OCI-LY1 (cell line): ENCODE measurements at regions not wholly inside any gene's neighbourhood (a gene's known extent, or its start where the extent isn't known, plus 50 kb on each side); places are given as distances from the start of the nearest gene placed in this dataset.

ENCODE experiments used
- H2AFZ ChIP-seq: fragments of 200-600 bp; sonication (generic), shearing (Covaris generic); 2 replicates; pipeline ENCODE4 v1.6.0; 2014; ENCODE audit warnings: antibody characterized with exemption, mild to moderate bottlenecking, low read length
- H3F3A ChIP-seq: fragments of 200-600 bp; sonication (generic), shearing (Covaris generic); 2 replicates; pipeline ENCODE4 v1.6.0; 2014; ENCODE audit warnings: mild to moderate bottlenecking, antibody characterized with exemption, low read length, moderate library complexity; ENCODE audit not compliant: insufficient read depth
- H3K27ac ChIP-seq: fragments of 200-600 bp; sonication (generic); 2 replicates; pipeline ENCODE4 v1.5.1; 2014; ENCODE audit warnings: low read length, mixed run types, mild to moderate bottlenecking, low read depth; ENCODE audit not compliant: poor library complexity, severe bottlenecking
- H3K27me3 ChIP-seq: fragments of 200-600 bp; sonication (generic); 2 replicates; pipeline ENCODE4 v1.6.0; 2014; ENCODE audit warnings: antibody characterized with exemption, mild to moderate bottlenecking, low read length, moderate library complexity; ENCODE audit not compliant: insufficient read depth
- H3K36me3 ChIP-seq: fragments of 200-600 bp; sonication (generic); 2 replicates; pipeline ENCODE4 v1.6.1; 2014; ENCODE audit warnings: mild to moderate bottlenecking, antibody characterized with exemption, low read length, moderate library complexity, mixed read lengths; ENCODE audit not compliant: insufficient read depth
- H3K4me1 ChIP-seq: fragments of 200-600 bp; sonication (generic); 2 replicates; pipeline ENCODE4 v1.5.1; 2014; ENCODE audit warnings: mild to moderate bottlenecking, low read length, moderate library complexity; ENCODE audit not compliant: insufficient read depth, severe bottlenecking
- H3K4me2 ChIP-seq: fragments of 200-600 bp; sonication (generic), shearing (Covaris generic); 2 replicates; pipeline ENCODE4 v1.6.1; 2014; ENCODE audit warnings: low read length
- H3K4me3 ChIP-seq: fragments of 200-600 bp; sonication (generic); 2 replicates; pipeline ENCODE4 v1.5.1; 2014; ENCODE audit warnings: low read length, low read depth, mild to moderate bottlenecking, mixed read lengths; ENCODE audit not compliant: poor library complexity, severe bottlenecking
- H3K79me2 ChIP-seq: fragments of 200-600 bp; shearing (Covaris generic); 2 replicates; pipeline ENCODE4 v1.6.1; 2016; ENCODE audit warnings: mixed run types, low read length, mixed read lengths; ENCODE audit not compliant: insufficient read depth
- H3K9ac ChIP-seq: fragments of 200-600 bp; sonication (generic), shearing (Covaris generic); 2 replicates; pipeline ENCODE4 v1.6.1; 2014; ENCODE audit warnings: mild to moderate bottlenecking, low read length, mixed read lengths
- H3K9me2 ChIP-seq: fragments of 200-600 bp; sonication (generic), shearing (Covaris generic); 2 replicates; pipeline ENCODE4 v1.6.1; 2014; ENCODE audit warnings: low read depth, mild to moderate bottlenecking, low read length, mixed read lengths
- H3K9me3 ChIP-seq: fragments of 200-600 bp; shearing (Covaris generic); 2 replicates; pipeline ENCODE4 v1.6.1; 2014; ENCODE audit warnings: low read length, mixed read lengths
- H4K20me1 ChIP-seq: fragments of 200-600 bp; sonication (generic), shearing (Covaris generic); 2 replicates; pipeline ENCODE4 v1.6.0; 2016; ENCODE audit warnings: mild to moderate bottlenecking, low read length; ENCODE audit not compliant: insufficient read depth
- CTCF ChIP-seq: fragments of 200-600 bp; sonication (generic), shearing (Covaris generic); IDR thresholded peaks from 2 replicates; pipeline ENCODE4 v1.5.1; 2017; ENCODE audit warnings: mild to moderate bottlenecking, antibody characterized with exemption, low read length, moderate library complexity, mixed read lengths
- EZH2 ChIP-seq: fragments of 200-600 bp; sonication (generic), shearing (Covaris generic); IDR thresholded peaks from 2 replicates; pipeline ENCODE4 v1.8.0; 2017; ENCODE audit warnings: borderline replicate concordance, mixed run types, mild to moderate bottlenecking, antibody characterized with exemption, low read length, moderate library complexity, mixed read lengths

GRCh38 chr2:15783489-15783888 is 156.9 kb upstream of the MYCN start:
- no peak overlapping the region for H3K4me3 ChIP-seq
- H3K36me3 ChIP-seq: no peaks in the 10 kb centered on the region
- H3K9ac ChIP-seq: no peak overlapping the region
- TF ChIP-seq EZH2 (no peak), CTCF (no peak)
- H3F3A ChIP-seq: no peaks in the 10 kb centered on the region
- H3K4me1 ChIP-seq: no peaks in the 10 kb centered on the region
- H3K9me2 ChIP-seq: no peaks in the 10 kb centered on the region
- H2AFZ ChIP-seq: no peak overlapping the region
- H3K4me2 ChIP-seq: no peak overlapping the region
- no peaks in the 10 kb centered on the region for H4K20me1 ChIP-seq
- no peaks in the 10 kb centered on the region for H3K9me3 ChIP-seq
- H3K27me3 ChIP-seq: no peaks in the 10 kb centered on the region
- no peak overlapping the region for H3K27ac ChIP-seq
- no peaks in the 10 kb centered on the region for H3K79me2 ChIP-seq

- H3K9ac ChIP-seq: no peak overlapping the region
- no peaks in the 10 kb centered on the region for H3K27me3 ChIP-seq
- H3K9me2 ChIP-seq: no peaks in the 10 kb centered on the region
- H3K9me3 ChIP-seq: no peaks in the 10 kb centered on the region
- no peaks in the 10 kb centered on the region for H3K36me3 ChIP-seq
- H3K4me3 ChIP-seq: no peak overlapping the region
- TF ChIP-seq EZH2 (no peak), CTCF (no peak)
- no peaks in the 10 kb centered on the region for H3K4me1 ChIP-seq
- no peak overlapping the region for H2AFZ ChIP-seq
- no peaks in the 10 kb centered on the region for H4K20me1 ChIP-seq
- H3K27ac ChIP-seq: no peak overlapping the region
- H3K4me2 ChIP-seq: no peak overlapping the region
- no peaks in the 10 kb centered on the region for H3F3A ChIP-seq
- no peaks in the 10 kb centered on the region for H3K79me2 ChIP-seq
These were observed 156.1 kb upstream of the MYCN start for GRCh38 chr2:15784106-15784885.

- TF ChIP-seq EZH2: no peak
- Histone ChIP-seq H3K36me3 (no peaks in the 10 kb centered on the region), H3K9me2 (no peaks in the 10 kb centered on the region), H2AFZ (no peak overlapping the region), H3K27ac (no peak overlapping the region), H3K9ac (no peak overlapping the region), H3K4me2 (no peak overlapping the region), H3K9me3 (no peaks in the 10 kb centered on the region), H3K27me3 (no peaks in the 10 kb centered on the region), H3K4me1 (no peaks in the 10 kb centered on the region), H3K4me3 (no peak overlapping the region), H4K20me1 (no peaks in the 10 kb centered on the region), H3K79me2 (no peaks in the 10 kb centered on the region), H3F3A (no peaks in the 10 kb centered on the region)
These were observed 155.2 kb upstream of the MYCN start for GRCh38 chr2:15784886-15785801.
